ENCODE measurements at regions not wholly inside any gene's neighbourhood (a gene's known extent, or its start where the extent isn't known, plus 50 kb on each side); places are given as distances from the start of the nearest gene placed in this dataset.

DNA sequence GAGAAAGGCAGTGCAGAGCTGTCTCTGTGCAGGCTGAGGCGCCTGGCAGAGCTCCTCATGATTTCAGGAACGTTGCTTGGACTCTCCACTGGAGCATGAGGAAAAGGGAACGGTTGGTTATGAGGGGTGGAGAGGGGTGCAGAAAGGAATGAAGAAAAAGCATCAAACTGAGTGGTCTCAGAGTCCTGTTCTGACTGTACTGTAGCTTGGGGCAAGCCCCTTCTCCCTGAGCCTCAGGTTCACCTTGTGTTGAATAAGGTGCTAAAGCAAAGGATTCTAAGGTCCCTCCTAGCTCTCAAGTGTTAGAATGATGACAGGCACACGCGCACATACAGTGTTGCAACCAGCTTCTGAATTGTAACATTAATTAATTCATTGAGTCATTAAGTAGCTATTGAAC, 125.2 kb upstream of the PARP11 start:
- no peak for DNase-seq (ENCODE audit: low read depth)

DNA sequence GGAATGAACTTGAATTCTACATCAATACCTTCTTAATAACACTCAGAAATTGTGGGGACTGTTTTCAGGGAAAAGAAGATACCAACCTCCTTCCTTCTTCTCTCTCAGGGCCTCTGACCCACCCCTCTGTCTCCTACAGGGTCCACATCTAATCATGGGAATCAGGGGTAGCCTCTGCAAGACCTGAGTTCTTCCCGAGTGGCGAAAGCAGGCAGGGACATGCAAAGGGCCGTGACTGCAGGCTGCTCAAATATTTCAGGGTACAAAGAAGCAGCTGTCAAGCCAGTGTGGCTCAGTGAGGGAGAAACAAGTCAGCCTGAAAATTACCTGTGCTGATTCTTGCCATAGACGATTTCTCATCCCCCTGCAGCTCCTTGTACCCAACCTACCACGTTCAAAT, 123.1 kb upstream of the PARP11 start:
- DNase-seq (ENCODE audit: low read depth), result peak; percentile 26

DNA sequence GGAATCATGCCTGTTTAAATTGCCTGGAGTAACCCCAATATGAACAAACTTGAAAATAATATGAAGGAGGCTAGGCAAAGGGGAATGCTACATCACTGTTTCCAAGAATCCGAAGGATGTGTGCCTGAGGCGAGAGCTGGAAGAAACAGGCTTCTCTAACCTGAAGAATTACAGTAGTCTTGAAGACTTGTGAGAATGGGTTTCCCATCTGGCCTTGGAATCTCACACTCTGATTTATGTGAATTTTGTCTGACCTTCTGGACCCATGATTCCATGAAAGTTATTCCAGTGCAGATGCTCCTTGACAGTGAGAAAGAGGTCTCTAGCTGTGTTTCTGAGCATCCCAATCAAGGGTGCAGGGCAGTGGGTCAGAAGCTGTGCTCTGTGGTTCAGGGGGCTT, 122.1 kb upstream of the PARP11 start:
- DNase-seq (ENCODE audit: low read depth), result no peak

DNA sequence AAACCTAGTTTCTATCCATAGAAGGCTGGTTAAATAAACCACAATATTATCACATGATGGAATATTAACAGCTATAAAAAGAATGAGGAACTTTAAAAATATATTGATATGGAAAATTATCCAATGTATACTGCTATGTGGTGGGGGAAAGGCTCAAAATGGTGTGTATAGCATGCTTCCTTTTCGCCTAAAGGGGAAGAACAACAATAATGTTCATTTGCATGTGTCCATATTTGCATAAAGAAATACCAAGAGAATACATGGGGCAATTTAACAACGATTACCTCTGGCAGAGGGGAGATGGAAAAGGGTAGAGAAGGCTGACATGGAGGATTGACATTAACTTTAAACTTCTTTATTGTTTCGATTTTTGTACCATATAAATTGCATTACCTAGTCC, 121.3 kb upstream of the PARP11 start:
- DNase-seq (ENCODE audit: low read depth), result no peak

DNA sequence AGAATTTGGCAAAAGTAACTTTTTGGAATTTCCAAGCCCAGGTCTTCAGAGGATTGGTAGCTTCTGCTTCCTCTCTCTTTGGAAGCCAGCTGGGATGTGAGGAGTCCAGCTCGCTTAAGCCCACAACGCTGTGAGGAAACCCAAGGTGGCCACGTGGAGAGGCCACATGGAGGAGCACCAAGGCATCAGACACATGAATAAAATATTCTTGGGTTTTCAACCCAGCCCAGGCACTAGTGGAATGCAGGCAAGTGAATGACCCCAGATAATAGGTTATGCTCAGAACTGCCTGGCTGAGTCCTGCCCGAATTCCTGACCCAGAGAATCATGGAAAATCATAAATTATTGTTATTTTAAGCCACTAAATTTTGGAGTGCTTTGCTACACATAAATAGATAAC, 119.7 kb upstream of the PARP11 start:
- DNase-seq (ENCODE audit: low read depth), result peak; percentile 69

DNA sequence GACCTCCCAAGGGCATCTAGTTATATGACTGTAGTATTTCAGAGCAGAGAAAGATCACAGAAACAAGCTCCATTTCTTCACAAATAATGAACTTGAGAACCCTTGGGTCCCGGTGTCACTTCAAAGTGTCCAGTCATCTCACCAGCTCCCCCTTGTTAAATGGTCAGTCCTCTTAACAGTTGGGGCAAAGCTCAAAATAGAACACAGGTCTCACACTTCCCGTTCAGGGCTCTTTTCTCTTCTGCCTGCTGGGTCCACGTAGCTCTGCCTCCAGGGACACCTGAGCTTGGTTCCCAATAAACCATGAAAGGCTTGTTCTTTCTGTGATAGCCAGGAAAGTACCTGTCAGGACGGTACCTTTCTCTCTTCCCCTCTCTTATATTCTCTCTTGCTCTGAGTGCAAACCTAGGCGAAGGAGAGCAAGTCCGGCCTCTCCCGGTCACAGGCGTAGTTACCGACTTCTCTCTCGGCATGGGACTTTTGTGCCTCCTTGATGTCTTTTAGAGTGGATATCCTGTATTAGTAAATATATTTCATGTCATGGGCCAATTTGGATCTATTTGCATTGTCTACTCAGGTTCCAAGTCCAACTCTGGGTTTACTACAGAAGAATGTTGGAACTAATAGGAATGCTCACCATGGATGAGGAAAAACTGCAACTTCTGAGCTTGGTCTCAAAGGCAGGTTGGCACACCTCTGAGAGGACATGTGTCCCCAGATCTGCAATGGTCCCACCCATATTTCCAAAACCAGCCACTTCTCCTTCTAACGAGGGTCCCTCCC, 118.8 kb upstream of the PARP11 start:
- DNase-seq (ENCODE audit: low read depth), result no peak

DNA sequence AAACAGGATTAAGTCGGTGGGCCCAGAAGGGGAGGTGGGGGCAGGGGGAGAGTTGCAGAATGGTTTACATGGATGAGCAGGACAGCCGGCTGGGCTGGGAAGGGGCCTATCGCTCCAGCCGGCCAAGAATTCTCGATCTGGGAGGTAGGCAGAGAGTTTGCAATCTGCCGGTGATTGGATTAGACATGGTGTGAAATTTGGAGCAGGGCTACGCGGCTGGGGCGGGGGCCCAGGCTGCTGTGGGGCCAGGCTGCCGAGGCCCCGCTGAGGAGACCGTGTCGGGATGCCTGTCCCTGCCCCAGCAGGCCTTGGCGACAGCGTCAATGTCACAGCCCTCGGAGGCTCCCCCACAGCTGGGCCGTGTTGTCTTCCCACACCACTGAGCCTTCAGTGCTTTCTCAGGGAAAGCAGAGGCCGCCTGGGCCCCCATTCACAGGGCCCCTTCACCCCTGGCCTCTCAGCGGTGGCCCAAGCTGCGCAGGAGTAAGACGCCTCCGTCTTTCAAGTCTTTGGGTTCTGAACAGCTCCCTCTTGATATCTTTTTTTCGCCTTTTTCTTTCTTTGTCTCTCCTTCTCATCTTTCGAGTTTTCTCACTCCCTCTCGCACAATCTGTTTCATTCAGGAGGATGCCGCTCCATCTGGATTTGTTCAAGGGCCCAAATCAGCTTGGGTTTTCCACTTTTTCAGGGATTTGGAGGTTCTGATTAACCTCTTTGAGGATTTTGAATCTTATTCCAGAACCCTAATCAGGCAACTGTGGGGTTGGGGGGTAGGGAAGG, 117.5 kb upstream of the PARP11 start:
- DNase-seq (ENCODE audit: low read depth), result no peak

DNA sequence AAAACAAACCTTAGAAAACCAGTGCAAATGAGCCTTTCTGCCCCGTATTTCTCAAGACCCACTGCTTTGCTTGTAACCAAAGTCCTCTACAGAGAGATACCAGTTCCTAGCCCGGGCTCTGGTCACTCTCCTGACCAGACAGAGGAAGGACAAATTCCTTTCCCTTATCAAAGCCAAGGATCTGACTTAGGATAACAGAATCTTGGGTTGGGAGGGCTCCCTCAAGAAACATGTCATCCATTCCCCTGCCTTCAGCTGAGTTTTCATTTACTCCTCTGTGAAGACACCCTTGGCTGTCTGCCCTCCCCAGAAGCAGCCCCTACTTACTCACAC, 116.0 kb upstream of the PARP11 start:
- no peak for DNase-seq (ENCODE audit: low read depth)

DNA sequence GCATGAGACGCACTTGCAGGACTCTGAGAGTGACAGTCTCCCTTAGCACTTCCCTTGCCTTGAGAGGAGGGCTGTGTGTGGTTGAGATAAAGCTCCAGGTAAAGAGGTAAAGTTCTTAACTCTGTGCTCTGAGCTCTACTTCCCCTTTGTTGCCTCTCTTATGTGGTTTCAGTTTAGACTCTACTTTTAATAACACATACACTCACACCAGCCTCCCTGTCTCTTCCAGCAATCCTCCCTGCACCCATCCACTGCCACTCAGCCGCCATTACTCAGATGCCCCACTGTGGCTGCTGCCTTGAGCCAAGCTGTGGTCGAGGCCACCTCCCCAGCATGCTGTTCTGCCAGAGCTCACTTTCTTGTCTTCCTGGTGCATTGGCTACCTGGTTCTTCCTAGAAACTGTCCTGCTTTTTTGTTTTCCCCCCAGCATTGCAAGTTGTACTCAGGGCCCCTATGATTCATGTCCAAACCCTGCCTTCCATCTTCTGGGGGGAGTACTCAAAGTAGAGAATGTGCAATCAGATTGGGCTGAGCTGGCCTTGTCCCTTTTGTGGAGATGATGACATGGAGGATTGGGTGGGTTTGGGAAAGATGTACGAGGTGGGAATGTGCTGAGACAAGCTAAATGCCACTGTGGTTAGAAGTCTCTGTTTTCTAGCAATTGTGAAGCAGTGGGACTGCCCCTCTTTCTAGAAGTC, 115.5 kb upstream of the PARP11 start:
- no peak for DNase-seq (ENCODE audit: low read depth)

DNA sequence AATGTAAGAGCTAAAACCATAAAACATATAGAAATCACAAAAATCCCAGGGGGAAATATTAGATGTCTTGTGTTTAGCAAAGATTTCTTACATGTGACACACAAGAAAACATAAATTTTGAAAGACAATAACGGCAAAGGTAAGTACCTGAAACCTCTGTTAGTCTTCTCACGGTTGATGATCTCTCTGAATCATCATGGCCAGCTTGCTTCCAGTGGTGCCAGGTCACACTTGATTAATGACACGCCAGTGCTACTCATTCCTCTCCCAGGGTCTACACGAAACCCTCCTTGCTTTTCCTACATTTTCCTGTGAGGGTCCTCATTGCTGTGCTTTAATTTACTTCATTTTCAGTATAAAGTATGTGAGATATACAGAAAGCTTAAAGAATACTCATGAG, 114.4 kb upstream of the PARP11 start:
- DNase-seq (ENCODE audit: low read depth), result no peak

DNA sequence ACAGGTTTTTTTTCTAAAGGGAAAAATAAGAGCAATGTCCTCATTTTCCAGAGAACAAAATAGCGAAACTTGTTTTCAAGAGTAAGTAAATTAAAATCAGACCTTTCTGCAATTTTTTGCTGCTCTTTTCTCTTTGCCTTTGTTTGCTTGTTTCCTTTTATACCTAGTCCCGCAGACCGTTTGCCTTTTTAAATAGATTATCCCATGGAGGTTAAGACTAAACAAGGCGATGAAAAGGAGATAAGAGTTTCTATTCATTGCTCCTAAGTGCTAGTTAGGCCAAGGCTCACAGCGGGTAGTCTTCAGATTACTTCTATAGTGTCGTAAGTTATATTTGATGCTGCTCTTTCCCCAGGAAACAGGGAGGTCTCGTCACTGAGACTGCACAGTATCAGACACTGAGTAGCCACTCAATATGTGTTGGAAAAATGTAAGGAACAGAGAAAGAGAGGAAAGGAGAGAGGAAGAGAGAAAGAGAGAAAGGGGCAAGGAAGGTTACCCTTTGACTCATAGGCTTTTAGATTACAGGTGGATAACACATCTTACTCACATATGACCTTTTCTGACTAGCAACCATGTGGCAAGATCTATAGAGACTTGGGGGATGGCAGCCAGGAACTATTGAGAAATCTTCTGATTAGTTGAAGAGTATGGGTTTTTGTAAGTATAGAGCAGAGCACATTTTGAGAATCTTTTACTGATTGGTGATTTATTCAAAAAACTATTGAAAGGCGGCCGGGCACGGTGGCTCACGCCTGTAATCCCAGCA, 107.5 kb upstream of the PARP11 start:
- DNase-seq (ENCODE audit: low read depth), result no peak

DNA sequence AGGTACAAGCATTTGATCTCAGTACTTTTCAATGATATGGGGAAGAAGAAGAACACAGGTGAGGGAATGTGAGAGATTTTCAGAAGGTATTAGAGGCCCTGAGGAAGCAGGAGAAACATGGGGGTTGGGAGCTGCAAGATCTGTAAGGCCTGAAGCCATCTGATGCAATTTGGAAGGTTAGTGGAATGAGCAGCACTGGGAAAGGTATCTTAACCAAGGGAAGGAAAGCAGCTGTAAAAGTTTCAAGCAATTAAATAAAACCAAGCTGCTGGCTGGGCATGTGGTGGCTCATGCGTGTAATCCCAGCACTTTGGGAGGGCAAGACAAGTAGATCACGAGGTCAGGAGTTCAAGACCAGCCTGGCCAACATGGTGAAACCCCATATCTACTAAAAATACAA, 104.4 kb upstream of the PARP11 start:
- no peak for DNase-seq (ENCODE audit: low read depth)

DNA sequence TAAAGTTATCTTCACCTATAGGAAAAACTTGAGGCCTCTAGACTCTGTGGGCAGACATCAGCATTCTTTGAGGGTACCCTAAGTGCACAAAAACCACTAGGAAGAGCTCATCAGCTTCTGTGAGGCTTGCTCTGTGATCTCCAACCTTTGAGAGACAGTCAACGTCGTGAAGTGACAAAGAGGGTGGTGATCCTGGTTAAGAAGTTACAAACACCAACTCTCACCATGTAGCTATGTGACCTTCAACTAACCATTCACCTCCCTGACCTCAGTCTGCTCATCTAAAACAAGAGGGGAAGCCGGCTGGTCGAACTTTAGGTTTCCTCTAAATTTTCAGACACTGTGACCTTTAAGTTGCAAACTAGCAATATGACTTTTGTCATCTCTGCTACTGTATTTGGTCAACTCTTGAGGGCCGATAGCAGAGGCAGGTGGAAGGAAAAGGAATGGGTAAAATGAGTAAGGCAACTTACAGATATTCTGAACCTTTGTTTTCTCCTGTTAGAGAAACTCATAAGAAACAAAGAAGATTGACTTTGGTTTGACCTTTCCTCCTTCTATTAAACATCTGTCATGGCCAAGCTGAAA, 103.2 kb upstream of the PARP11 start:
- DNase-seq (ENCODE audit: low read depth), result no peak

DNA sequence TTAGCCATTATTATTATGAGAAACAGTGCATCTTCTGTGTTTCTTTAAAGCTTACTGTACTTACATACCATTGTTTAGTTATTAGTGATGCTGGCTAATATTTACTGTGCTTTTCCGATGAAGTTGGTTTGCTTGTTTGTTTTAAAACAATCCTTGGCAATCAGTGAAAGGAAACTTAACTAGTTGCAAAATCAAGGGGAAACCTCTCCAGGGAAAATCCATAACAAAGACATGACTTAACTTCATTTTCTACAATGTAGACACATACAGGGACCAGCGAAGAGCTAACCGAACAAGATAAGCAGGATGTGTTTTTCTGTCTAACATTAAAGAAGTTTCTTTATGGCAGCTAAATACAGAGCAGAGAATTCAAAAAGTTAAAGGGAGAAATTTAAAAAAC, 102.5 kb upstream of the PARP11 start:
- DNase-seq (ENCODE audit: low read depth), result no peak

DNA sequence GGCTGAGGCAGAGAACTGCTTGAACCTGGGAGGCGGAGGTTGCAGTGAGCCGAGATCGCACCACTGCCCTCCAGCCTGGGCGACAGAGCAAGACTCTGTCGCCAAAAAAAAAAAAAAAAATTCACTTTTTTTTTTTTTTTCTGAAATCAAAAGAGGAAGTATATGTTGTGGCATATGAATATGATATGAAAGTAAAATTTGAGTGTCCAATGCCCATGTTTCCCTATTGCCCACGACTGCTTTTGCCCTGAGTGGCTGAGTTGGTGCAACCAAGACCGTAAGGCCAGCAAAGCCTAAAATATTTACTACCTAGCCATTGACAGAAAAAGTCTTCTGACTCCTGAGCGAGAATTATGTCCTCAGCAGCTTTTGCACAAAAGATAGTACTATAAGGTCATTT, 101.7 kb upstream of the PARP11 start:
- DNase-seq (ENCODE audit: low read depth), result no peak

DNA sequence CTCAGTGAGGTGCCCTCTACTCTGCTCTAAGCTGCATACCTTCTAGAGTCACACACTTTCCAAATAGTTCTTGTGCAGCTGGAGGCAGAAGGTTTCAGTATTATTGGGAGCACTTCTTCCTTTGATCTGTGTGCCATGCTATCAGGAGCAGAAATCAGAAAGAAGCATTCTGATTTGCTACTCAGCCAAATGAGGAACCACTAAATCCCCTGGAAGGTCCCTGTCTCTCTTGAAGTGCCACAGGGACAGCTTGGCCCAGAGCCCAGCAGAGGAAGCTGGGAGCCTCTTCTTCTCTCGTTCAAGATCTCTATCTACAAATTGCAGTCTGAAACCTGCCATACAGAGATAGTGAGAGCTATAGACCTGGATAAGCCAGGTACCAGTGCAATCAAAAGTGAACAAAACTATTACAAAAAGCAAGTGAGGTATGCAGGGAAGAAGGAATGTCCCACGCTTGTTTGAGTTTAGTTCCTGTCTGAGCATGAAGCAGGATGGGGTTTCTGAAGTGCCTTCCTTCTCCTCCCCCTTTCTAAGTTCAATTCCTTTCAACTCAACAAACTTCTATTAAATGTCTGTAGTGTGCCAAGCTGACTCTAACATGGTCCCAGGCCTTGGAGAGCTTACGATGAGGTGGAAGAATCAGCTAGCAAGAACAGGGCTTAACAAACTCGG, 100.9 kb upstream of the PARP11 start:
- no peak for DNase-seq (ENCODE audit: low read depth)

DNA sequence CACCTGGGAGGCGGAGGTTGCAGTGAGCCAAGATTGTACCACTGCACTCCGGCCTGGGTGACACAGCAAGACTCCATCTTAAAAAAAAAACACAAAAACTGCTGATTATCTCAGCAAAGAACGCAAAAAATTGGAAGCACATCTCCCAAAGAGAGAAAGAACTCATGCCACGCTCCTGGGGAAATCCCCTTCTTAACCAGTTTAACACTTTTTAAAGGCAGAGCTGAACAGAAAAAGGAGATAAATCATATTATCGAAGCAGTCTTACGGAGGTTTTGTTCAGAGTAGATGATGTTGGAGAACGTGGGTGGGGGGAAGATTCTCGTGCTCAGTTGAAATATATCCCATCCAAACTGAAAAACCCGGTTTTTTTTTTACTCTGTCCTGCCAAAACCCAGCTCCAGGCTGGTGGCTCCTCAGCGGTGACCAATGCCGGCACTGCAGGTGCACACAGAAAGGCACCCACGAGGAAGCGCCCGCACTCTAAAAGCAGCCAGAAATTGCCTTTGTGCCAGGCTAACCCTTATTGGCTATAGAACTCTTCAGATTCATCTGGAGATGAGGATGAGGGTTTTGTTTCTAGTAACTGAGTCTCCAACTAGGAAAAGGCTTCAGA, 100.2 kb upstream of the PARP11 start:
- DNase-seq (ENCODE audit: low read depth), result no peak

DNA sequence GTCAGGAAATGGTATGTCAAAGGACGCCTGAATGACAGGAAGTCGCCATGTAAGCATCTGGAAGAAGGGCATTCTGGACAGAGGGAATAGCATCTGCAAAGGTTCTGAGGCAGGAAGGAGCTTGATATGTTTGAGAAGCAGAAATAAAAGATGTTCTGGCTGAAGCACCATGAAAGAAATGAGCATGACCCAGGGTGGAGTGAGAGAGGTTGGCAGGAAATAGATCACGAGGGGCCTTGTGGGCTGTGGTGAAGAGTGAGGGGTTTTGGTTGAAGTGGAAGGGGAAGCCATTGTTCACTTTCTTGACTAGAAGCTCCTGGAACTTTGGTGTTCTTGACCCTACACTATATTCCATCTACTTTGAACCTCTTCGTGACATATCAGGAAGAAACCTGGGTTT, 99.4 kb upstream of the PARP11 start:
- DNase-seq (ENCODE audit: low read depth), result no peak

DNA sequence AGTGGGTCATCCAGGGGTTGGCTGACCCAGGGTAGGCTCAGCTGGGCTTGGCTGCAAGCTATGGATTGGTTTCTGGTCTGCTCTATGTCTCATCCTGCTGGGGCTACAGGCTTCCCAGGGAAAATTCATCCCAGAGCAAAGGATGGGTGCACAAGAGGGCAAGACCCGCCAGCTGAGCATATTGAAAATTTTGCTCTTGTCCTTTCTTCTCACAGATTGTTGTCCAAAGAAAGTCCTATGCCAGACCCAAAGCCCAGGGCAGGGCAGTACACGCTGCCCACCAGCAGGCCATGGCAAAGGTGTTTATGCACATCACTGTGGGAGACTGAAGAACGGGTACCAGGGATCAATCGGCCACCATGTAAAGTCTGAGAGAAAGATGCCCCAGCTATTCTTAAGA, 95.3 kb upstream of the PARP11 start:
- no peak for DNase-seq (ENCODE audit: low read depth)

DNA sequence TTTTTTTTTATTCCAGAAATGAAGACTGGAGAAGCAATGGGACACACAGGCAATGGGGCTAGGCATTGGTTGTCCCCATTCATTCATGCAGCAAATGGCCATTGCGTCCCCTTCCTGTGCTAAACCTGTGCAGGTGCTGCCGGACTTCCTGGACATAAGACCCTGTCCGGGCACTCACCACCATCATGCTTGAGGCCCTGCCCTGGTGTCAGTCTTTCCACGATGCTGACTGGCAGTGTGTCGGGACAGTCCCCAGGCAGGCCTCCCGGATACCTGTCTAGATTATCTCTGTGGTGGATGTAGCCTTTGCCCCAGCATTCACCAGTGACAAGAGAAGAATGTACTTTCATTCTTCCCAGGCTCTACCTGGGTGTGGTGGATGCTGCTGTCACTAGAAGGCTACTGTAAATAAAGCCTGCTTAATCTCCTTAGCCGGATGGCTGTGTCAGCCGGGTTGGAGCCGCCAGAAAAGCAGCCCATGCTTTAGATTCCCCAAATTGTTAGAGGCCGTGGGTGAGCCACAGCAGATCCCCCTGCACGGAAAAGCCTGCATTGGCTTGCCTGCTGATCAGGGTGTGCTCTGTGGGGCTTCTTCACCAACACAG, 94.5 kb upstream of the PARP11 start:
- DNase-seq (ENCODE audit: low read depth), result no peak

Data from myocyte (in vitro differentiated cells).